Heart left ventricle (tissue), 16 donors: ENCODE measurements at regions not wholly inside any gene's neighbourhood (a gene's known extent, or its start where the extent isn't known, plus 50 kb on each side); places are given as distances from the start of the nearest gene placed in this dataset.

Experiments
- ATAC-seq, 4 donors: fragments of 200-7000 bp; cut with Tn5 transposase; one replicate each; pipeline ENCODE4 v1.9.1; 2020 to 2022; ENCODE audit warnings: moderate library complexity in 4 of 4, mild to moderate bottlenecking in 3 of 4, moderate number of reproducible peaks in 1 of 4
- DNase-seq, 5 donors: peaks; one replicate each; pipeline ENCODE4 v3.0.0-alpha.2; 2020
- H3K27ac ChIP-seq, 12 donors: fragments of 200-600 bp; sonication (generic) in 4 of 12; one replicate each; pipeline versions ENCODE4 v1.5.0 to v1.8.0; 2016 to 2022; ENCODE audit warnings: mild to moderate bottlenecking in 2 of 12
- H3K27me3 ChIP-seq, 9 donors: fragments of 200-600 bp; sonication (generic) in 2 of 9; one replicate each; pipeline versions ENCODE4 v1.5.1 to v1.8.0; 2016 to 2022; ENCODE audit warnings: mild to moderate bottlenecking in 3 of 9
- H3K36me3 ChIP-seq, 9 donors: fragments of 200-600 bp; sonication (generic) in 2 of 9; one replicate each; pipeline versions ENCODE4 v1.5.0 to v1.8.0; 2018 to 2022; ENCODE audit warnings: mild to moderate bottlenecking in 2 of 9
- H3K4me1 ChIP-seq, 12 donors: fragments of 200-600 bp; sonication (generic) in 4 of 12; one replicate each; pipeline versions ENCODE4 v1.5.0 to v1.8.0; 2016 to 2022; ENCODE audit warnings: mild to moderate bottlenecking in 3 of 12
- H3K4me3 ChIP-seq, 12 donors: fragments of 200-600 bp; sonication (generic) in 4 of 12; one replicate each; pipeline versions ENCODE4 v1.5.0 to v1.8.0; 2017 to 2022; ENCODE audit warnings: mild to moderate bottlenecking in 9 of 12, moderate library complexity in 4 of 12
- H3K9me3 ChIP-seq, 12 donors: fragments of 200-600 bp; sonication (generic) in 4 of 12; one replicate each; pipeline versions ENCODE4 v1.5.0 to v1.8.0; 2016 to 2022; ENCODE audit warnings: mild to moderate bottlenecking in 1 of 12
- POLR2A ChIP-seq, 2 donors: fragments of 450-650 bp; IDR thresholded peaks; one replicate each; pipeline ENCODE4 v1.6.1; 2017; ENCODE audit warnings: antibody characterized with exemption in 2 of 2, mild to moderate bottlenecking in 2 of 2, moderate library complexity in 2 of 2
- WGBS, 4 donors: extraction: QIAGEN DNeasy Blood & Tissue Kit in 2 of 4; methylation state at CpG; one replicate each; pipeline versions ENCODE4 v1.1.5 to v1.1.7; 2013 to 2018; 5-methylcytosine and 5-hydroxymethylcytosine counted together
- intact Hi-C, 10 donors: fragments of 100-400 bp; cut with DNase I; formaldehyde crosslinking; loops; one replicate each; pipeline versions ENCODE4 v1.11.1 to v1.14.2; 2022
- TF ChIP-seq, protein P1 (sequence below), 12 donors: fragments of 200-600 bp; sonication (generic) in 4 of 12; IDR thresholded peaks; one replicate each; pipeline versions ENCODE4 v1.5.0 to v1.8.0; 2018 to 2022; ENCODE audit warnings: antibody characterized with exemption in 12 of 12, mild to moderate bottlenecking in 5 of 12
- donor health status: ischemic (EF 13 %, LVEDD 7.1; RV severe dilation, severe dysfunction).
- donor health status: healthy with polysubstance abuse.
- donor health status: DM: no; HTN: yes; CAD: no.
- donor health status: DM: no; HTN: no; CAD: no.
- donor health status: ischemic (EF 25% LVEDD 6.9; RV normal size, moderate dysfunction).
- donor health status: ischemic (EF 25% LVEDD 5.7; RV mildly dilated, moderate dysfunction).
- donor health status: healthy.
- donor health status: DM: yes; HTN: yes; CAD: no.
- donor health status: ischemic (EF 35%, LVEDD 5.7; RV mildly dilated, moderate dysfunction).
- donor health status: nonischemic (EF 11% LVEDD 7.7; RV severe dilation, severe dysfunction).
- donor health status: DM: yes; HTN: yes; CAD: no.
- donor health status: PGD.
- donor health status: ischemic (EF 29% LVEDD 5.4; RV normal size, mild dysfunction).
- donor health status: nonischemic (EF 23%, LVEDD 6.1; RV moderate dilation, normal function).

DNA sequence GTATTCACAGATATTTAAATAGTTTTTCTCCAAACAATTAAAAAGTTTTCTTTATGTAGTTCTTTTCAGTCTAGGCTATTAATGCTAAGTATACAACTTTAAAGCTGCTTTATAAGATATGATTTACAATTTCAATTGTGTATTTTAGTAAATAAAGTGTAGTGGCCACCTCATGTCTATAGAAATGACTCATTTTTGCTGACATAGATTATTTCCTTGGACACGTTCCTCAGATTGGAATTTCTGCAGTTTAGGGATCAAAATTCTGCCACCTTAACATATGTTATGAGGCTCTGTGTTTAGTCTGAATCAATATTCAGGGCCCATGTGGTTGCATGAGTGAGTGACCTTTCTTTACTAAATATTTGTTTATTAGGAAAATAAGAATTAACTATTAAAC, 750.2 kb downstream of the IRX1 start:
- ATAC-seq (no peak), DNase-seq (no peak)
- 46 to 64% (median 59%) methylated on average over 1 of the region's 1 CpG for WGBS, 4 donors
- Histone ChIP-seq H3K27ac (no peak overlapping the region), H3K4me3 (no peak overlapping the region), H3K27me3 (no peaks in the 10 kb centered on the region), H3K36me3 (no peaks in the 10 kb centered on the region), H3K4me1 (no peaks in the 10 kb centered on the region), H3K9me3 (no peaks in the 10 kb centered on the region)
- TF ChIP-seq, protein P1, sequence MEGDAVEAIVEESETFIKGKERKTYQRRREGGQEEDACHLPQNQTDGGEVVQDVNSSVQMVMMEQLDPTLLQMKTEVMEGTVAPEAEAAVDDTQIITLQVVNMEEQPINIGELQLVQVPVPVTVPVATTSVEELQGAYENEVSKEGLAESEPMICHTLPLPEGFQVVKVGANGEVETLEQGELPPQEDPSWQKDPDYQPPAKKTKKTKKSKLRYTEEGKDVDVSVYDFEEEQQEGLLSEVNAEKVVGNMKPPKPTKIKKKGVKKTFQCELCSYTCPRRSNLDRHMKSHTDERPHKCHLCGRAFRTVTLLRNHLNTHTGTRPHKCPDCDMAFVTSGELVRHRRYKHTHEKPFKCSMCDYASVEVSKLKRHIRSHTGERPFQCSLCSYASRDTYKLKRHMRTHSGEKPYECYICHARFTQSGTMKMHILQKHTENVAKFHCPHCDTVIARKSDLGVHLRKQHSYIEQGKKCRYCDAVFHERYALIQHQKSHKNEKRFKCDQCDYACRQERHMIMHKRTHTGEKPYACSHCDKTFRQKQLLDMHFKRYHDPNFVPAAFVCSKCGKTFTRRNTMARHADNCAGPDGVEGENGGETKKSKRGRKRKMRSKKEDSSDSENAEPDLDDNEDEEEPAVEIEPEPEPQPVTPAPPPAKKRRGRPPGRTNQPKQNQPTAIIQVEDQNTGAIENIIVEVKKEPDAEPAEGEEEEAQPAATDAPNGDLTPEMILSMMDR (IDR thresholded peaks at IDR 0.05): no peak
- no peak for TF ChIP-seq POLR2A (IDR thresholded peaks at IDR 0.05)
- intact Hi-C loops: no loop called here

DNA sequence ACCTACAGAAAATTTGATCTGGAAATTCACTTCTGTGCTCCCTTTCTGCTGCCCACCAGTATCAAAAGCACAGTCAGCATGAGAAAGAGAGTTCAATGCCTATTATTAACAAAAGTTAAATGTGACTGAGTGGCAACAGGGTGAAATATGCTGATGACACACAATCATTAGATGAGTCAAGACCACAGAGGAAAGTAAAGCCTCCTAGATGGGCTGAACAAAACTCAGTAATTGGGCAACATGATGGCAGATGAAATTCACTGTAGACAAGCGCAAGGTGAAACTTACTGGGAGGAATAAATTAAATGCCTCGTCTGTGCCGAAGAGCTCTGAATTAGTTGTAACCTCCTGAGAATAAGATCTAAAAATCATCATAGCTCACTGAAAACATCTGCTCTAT, 752.8 kb downstream of the IRX1 start:
- H3K9me3 ChIP-seq: peaks cover 0 to 13% (median 0%) of the 10 kb centered on the region in 12 donors
- ATAC-seq (no peak), DNase-seq (no peak)
- 84 to 90% (median 88%) methylated on average over 3 of the region's 3 CpGs for WGBS, 4 donors
- H3K4me1 ChIP-seq: no peaks in the 10 kb centered on the region
- H3K27me3 ChIP-seq: no peaks in the 10 kb centered on the region
- no peaks in the 10 kb centered on the region for H3K36me3 ChIP-seq
- no peak overlapping the region for H3K27ac ChIP-seq
- TF ChIP-seq, protein P1 (IDR thresholded peaks at IDR 0.05): no peak
- TF ChIP-seq POLR2A (IDR thresholded peaks at IDR 0.05): no peak
- intact Hi-C loops: no loop called here
- no peak overlapping the region for H3K4me3 ChIP-seq

DNA sequence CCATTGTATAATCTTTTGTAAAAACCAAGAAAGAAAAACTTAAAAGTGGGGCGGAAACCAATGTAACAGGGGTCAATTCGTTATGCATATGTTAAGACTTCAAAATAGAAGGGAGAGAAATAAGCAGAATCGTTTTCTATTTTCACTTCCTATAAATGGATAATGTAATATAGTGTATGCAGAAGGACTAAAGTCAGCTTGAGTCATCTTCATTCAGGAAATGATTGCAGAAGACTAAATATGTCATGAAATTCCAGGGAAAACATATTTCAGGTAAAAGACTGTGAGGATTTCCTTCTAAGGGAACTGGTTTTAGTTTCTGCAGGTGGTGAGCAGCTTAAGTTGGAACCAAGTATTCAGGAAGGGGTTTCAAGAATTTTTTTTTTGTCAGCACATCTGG, 753.3 kb downstream of the IRX1 start:
- no peak overlapping the region for H3K27ac ChIP-seq
- peaks cover 0 to 13% (median 0%) of the 10 kb centered on the region in 12 donors for H3K9me3 ChIP-seq
- H3K36me3 ChIP-seq: no peaks in the 10 kb centered on the region
- H3K4me3 ChIP-seq: no peak overlapping the region
- no peaks in the 10 kb centered on the region for H3K4me1 ChIP-seq
- ATAC-seq (no peak), DNase-seq (no peak)
- H3K27me3 ChIP-seq: no peaks in the 10 kb centered on the region
- 70 to 76% (median 74%) methylated on average over 3 of the region's 3 CpGs for WGBS, 4 donors
- TF ChIP-seq, protein P1 (IDR thresholded peaks at IDR 0.05): no peak
- no peak for TF ChIP-seq POLR2A (IDR thresholded peaks at IDR 0.05)
- intact Hi-C loops: no loop called here

DNA sequence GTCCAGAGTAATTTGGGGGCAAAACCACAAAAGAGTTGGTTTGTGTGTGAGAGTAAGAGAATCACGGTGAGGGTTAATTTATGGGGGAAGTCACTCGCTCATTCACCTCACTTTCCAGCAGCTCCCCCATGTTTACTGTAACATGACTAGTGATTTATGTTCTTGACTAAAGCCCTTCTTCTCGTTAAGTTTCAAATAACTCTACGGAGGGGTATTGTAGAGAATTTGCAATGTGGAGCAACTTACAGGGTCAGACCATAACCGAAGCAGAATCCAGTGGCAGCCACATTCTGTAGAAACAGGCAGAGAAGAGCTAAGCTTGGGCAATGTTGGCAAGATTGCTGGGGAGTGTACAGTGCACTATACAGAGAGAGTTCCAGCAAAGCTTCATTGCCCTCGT, 760.6 kb downstream of the IRX1 start:
- Histone ChIP-seq H3K27me3 (peaks cover 0 to 3% (median 0%) of the 10 kb centered on the region in 9 donors), H3K4me3 (no peak overlapping the region), H3K27ac (no peak overlapping the region), H3K9me3 (peaks cover 0 to 13% (median 0%) of the 10 kb centered on the region in 12 donors), H3K36me3 (no peaks in the 10 kb centered on the region), H3K4me1 (no peaks in the 10 kb centered on the region)
- TF ChIP-seq, protein P1 (IDR thresholded peaks at IDR 0.05): no peak
- no peak for TF ChIP-seq POLR2A (IDR thresholded peaks at IDR 0.05)
- no peak for ATAC-seq
- 79 to 93% (median 83%) methylated on average over 6 of the region's 6 CpGs for WGBS, 4 donors
- no peak for DNase-seq
- intact Hi-C loops: no loop called here
